CD4-positive, alpha-beta T cell treated with Interleukin-1 beta for 1 hour (primary cell): ENCODE measurements at regions not wholly inside any gene's neighbourhood (a gene's known extent, or its start where the extent isn't known, plus 50 kb on each side); places are given as distances from the start of the nearest gene placed in this dataset.

Experiments used
- DNase-seq, 2 donors: peaks; one replicate each; pipeline ENCODE4 v3.0.0-alpha.2; 2020 to 2022

DNA sequence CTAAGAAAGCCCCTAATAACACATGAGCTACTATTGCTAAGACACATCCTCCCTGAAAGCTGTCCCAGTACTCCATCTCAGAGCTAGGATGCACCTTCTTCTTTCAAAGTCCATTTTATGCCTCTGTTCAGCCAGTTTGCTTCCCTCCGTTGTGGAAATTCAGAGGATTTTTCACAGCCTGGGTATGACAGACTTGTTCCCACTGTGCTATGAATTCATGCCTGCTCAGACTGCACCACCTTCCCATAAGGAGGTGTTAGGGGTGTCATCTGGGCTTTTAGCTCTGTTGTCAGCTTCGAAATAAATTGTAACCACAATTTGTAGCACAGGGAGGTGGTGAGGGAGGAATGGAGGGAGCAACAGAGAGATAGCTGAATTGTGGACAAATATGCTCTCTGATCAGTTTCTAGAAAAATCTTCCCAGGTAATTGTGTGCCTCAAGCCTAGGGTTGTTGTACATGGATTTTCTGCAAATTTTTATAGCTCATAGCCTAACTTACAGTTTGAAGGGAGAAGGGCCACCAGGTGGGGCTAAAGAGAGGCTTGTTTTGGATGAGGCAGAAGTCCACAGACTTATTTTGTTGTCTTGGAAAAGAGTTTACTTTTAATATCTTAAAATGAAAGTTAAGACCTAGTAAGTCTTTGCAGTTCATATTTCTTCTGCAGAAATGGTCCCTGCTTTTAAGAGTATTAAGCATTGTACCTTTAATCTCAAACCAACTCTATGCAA, 462.0 kb downstream of the PDCD6IP start:
- no peak for DNase-seq

DNA sequence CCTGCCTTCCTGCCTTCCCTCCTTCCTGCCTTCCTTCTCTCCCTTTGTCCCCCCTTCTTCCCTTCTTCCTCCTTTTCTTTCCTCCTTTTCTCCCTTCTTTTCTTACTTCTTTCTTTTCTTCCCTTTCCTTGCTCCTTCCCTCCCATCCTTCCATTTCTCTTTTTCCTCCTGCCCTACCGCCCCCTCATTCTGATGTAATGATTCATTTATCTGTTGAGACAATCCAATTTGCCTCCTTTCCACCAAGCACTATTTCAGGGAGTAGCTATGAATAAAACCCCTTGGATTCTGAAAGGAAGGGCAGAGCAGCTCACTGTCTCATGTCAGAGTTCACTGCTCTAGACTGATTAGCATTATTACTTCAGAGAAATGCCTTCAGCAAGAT, 462.6 kb downstream of the PDCD6IP start:
- DNase-seq = no peak

DNA sequence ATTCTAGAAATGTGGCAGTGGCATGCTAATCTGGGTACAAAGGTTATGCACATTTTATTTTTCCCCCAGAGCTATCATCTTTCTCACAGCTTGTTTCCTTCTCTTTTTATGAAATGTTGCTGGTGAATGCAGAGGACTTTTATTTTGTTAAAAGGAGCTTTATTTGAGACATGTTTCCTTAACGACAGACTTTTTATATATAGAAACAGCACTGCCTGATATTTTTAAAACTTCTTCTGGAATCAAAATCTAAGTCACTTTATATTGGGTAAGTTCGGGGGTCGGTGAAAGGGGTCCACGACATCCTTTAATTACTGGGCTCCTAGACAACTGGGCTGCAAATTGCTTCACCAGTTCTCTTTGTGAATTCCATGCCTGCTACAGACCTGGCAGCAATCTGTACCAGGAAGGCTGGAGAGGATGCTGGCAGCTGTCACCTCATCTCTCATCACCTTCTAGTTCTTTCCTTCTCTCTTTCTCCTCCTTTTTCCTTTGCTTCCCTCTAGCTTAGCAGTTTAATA, 464.7 kb downstream of the PDCD6IP start:
- no peak for DNase-seq

DNA sequence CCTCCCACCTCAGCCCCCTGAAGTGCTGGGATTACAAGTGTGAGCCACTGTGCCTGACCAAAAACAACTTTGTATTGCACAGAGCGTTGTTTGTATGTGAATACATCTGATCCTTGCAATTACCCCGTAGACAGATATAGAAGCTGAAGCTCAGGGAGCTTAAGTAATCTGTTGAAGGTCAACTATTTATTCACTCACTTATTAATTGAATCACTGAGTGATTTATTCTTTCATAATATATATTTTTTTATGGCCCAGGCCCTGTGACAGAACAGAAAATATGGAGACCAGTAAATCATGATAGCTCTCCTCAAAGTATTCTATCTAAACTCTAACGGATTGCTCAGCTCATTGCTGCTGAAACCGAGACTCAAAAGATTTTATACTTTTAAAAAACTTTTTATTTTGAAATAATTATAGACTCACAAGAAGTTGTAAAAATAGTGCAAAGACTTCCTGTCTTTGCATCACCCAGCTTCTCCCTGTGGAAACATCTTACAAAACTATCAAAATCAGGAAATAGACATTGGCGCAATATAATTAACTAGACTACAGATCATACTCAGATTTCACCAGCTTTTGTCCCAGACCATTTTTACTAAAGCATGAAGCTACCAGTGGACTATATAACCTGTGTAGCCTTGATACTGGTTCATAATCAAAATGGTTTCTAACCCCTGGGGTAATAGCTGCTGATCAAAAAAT, 466.1 kb downstream of the PDCD6IP start:
- DNase-seq = no peak

DNA sequence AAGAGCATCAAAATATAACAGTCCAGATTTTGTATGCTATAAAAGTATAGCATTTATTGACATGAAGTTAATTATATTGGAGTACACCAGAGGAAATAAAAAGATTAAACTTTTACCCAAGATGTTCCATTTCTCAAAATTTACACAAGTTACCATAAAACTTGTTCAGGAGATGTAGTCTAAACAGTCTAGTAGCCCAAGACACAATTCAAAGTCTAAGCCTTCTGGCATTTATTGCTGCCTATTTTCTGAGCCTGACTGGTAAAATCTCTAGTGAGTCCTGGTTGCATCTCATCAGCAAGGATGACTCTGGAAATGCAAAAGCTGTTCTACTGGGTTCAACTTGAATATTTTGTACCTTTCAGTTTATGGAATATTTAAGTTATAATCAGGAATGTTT, 468.7 kb downstream of the PDCD6IP start:
- DNase-seq = no peak

DNA sequence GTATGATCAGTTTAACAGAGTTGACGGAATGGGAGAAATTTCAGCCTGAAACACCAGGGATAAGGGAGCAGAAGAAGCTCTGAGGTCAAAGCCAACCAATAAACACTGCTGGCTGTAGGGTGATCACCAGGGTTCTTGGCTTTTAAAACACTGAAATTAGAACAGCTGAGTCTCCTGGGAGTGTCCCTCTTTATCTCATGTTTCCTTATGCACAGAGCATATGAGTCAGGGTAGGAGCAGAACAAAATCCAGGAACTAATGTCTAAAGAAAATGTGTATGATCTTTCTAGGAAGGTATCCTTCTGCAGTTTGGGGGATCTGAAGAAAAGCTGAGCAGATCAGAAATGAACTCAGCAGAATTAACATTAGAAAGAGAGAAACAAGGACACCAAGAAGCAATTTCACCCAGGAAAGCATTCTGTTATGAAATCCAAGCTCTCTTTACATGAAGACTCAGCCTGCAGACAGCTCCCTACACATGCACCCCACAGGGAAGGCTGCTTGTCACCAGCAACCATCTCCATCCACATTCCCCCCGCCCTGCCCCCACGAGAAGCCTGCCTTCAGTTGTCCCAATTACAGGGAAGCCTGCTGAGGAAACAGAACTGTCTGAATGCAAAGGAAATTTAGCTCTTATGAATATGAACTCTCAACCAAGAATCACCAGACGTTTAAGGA, 469.7 kb downstream of the PDCD6IP start:
- no peak for DNase-seq

DNA sequence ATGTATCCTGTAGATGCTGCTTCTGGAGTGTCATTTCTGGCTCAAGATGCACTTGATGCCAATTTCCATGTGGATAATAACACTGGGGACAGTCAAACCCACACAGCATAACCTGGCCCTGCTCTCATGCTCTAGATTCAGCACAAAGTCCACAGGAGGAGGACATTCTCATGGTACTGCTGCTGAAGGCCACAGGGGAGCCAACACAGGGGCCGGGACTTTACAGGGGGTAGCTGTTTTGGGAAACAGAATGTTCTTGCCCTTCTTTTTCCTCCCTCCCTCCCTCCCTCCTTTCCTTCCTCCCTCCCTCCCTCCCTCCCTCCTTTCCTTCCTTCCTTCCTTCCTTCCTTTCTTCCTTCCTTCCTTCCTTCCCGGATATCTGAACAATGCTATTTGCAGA, 477.4 kb downstream of the PDCD6IP start:
- DNase-seq = no peak

DNA sequence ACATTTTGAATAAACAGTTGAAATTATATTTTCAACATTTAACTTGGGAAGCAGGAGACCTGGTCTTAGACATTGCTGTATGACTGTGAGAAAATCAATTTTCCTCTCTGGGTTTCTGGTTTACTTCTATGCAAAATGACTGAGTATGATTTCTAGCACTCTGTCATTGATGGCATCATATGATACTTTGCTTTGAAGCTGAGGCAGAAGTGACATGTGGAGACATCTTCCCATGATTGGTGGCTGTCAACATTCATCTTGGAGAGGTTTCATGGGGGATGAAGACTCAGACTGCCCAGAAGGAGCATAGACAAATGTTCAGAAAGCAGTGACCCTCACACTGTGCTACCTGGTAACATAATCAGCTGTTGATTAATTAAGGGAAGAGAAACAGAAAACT, 477.9 kb downstream of the PDCD6IP start:
- no peak for DNase-seq

DNA sequence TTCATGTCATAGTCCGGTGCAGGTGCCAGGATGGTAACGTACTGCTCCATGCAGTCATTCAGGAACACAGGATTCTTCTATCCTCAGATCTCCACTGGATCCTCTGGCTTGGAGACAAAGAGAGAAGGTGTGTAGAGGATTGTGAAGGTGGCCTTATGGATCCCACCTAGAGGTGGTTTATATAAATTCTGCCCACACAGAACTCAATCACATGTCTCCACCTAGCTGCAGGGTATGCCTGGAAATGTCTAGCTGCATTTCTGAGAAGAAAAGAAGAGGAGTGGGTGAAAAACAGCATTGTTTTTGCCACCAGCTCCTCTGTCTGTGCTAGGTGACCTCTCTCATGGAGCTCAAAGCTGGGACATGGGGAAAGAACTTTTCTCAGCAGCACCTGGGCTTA, 478.7 kb downstream of the PDCD6IP start:
- no peak for DNase-seq

DNA sequence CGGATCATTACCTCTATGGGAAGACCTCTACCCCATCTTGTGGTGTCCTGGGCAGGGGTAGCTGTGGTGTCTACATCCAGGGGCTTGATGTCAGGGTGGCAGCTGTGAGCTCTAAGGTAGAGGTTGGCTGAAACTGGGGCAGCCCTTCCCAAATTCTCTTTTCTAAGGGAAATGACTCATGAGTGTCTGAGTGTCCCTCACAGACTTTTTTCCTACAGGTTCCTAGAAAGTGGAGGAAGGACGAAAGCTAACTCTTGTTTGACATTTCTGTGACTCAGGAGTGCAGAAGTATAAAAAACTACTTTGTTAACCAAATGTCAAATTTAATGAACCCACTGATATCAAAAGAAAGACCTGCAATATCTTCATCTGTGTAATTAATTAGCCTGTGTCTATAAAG, 481.5 kb downstream of the PDCD6IP start:
- DNase-seq = no peak

DNA sequence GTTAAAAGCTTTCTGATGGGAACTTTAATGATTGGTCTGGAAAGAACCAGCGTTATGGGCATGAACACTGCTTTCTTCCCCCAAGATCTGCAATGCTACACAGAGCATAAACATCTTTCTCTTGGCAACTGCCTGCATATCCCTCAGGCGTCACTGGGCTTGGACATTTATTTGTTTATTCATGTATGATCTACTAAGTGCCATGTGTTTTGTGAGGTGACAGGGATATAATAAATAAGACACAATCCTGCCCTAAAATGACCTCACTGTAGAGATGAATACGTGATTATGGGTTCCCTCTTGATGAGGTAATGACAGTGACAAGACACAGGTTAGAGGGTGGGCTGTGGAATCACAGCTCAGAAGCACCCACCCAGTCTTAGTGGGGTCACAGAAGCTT, 485.3 kb downstream of the PDCD6IP start:
- DNase-seq = no peak

DNA sequence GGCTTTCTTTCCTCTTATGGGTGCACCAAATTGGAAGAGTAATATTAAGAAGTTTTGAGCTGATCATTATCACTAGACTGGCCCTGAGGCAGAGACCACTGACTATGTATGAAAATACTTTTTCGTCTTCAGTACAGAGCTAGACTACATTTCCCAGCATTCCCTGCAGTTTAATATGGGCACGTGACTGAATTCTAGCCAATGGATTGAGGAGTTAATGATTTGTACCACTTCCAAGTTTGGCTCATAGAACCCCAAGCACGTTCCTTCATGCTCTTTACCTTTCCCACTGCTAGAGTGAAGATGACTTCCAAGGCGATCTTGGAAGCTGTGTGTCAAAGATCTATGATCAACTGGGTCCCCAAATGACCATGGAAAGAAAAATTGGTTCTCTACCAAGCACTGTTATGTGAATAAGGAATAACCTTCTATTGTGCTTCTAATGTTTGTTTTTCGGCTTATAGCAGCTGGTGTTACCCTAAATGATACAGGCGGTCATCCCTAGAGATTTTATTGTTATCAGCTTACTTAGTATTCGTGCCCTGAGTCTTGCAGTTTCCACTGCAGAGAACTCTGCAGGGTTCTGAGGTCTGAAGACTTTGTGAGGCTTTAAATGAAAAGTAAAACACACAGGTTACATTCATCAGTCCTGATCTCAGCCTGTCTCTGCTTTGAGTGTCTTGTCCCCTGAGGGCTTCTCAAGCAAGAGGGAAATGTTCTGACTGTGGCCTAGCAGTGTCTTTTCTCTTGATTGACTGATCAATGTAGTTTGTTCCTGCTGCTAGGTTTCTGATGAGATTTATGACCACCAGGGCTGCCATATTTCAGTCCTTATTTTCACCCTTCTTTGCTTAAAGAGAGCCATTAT, 486.8 kb downstream of the PDCD6IP start:
- no peak for DNase-seq

DNA sequence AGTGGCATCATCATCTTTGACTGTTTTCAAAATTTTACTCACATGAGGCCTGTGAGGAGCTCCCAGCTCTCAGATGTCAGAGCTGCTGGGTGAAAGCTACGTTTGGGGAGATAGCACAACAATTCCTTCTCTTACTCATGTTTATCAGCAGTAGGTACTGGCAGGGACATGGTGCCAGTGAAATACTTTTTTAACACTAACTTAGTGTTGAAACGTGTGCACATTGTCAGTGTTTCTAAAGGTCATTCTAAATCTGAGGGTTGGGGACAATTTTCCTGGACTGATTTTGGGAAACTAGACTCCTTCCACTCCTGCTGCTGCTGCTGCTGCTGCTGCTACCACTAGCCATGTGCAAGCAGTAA, 487.4 kb downstream of the PDCD6IP start:
- no peak for DNase-seq

DNA sequence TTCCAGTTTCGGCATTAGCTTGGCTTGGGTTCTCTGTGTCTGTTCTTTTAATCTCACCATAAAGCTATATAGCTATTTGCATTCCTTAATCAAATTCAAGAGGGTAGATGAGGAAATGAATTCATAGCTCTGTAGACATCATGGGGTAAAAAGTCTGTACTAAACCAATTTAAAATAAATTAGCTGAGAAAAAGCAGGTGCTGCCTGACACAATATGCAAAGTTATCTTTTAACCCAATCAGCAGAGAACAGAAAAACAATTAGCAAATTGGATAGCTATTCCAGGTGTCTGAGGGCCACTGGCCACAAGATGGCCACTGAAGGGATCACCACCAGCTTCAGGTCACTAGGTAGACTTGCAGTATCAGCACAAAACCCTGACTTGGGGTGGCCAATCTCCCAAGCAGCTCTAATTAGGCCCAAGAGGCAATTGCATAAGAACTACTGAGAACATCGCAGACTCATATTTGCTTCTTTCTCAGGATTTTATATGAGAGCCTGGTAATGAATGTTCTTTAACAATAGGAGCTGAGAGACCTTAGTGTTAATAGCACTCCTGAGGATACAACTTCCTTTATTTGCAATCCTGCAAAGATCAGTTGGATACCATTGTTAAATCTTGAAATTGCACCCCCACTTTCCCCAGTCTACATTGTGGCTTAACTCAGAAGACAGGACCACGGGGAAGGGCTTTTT, 494.3 kb downstream of the PDCD6IP start:
- DNase-seq = no peak

DNA sequence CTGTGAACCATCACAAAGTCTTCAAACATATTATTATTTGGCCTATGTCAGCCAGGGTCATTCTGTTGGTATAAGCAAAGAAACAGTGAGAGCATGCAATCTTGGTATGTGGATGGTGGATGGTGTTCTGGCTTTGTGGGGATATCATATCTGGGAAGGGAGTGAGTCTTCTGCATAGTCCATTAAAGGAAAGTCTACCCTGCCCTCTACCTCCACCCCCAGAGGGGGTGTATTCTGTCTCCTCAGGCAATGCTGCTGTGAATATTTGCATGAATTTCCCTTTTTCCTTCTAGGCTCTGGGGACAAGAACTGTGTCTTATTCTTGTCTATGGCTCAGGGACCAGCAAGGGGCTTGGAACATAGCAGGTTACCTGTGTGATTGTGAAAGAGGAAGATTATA, 495.8 kb downstream of the PDCD6IP start:
- no peak for DNase-seq

DNA sequence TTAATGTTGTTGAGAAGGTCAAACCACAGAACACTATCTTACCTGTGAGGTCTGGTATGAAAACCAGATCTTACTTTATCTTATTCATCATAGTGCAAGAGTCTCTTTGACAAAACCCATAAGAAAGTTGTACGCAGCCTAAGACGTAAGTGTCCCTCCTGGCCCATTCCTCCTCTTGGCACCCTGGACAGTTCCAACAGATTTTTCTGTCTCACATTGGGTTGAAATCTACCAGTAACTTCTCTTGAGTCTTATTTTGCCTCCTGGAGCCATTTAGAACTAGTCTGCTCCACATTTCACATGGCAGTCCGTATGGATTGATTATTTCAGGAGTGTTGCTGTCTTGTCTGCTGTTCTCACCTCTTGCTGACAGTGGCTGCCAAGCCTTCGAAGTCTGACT, 498.4 kb downstream of the PDCD6IP start:
- DNase-seq = no peak

DNA sequence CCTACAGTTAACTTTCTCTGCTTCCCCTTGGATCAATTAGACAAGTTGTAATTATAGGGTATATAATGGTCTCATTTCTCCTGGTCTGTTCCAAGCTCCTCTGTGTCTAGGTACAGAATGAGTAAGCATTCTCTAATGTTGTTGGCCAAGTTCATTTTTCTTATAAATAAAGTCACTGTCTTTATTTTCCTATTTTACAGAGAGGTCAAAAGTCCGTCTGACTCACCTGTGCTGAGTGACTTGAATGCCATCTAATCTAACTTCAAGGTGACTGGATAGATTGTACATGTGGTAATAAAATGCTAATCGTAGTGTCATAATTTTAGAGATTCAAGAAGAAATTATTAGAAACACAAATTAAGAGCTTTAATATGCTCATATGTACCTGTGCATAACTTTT, 500.2 kb downstream of the PDCD6IP start:
- DNase-seq = no peak

DNA sequence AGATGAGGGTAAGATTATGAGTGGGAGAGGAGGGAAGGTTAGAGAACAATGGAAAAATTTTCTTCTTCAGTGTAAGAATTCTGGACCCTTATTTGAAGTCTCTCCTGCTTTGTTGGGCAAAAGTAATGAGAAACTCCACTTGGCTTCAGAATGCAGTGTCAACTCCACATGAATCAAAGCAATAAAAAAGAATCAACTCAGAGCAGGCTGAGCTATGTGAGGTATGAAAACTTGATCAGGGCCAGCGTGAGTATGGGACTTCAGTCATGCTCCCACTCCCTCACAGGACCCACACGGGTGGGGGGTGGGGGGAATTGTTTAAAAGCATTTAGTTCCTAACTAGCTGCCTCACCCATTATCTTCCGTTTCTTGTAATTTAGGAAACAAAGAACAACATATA, 502.2 kb downstream of the PDCD6IP start:
- no peak for DNase-seq

DNA sequence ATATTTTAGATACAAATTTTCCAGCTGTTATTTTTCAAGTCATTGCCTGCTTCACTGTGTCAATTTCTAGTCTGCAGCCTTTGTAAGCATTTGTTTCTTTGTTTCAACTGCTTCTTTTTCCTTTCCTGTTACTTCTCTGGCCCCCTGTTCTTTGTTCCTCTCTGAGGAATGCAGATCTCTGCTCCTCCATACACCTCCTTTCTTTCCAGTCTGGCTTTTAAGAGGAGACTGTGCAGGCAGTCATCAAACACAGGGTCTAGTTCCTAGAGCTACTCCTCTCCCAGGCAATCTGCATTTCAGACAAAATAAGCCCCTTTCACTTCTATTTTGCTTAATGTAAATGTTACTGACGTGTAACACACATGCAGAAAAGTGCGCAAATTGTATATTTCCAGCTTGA, 502.9 kb downstream of the PDCD6IP start:
- no peak for DNase-seq

DNA sequence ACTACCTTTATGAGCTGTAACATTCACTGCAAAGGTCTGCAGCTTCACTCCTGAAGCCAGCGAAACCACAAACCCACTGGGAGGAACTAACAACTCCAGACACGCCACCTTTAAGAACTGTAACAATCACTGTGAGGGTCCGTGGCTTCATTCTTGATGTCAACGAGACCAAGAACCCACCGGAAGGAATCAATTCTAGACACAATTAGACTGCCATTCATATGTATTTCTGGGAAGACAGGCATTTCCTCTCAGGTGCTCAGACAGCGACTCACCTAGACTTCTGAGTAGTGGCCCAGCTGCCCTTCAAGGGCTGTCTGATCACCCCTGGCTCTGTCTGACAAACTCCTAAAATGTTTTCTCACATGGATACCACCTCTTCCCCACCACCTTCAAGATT, 506.8 kb downstream of the PDCD6IP start:
- DNase-seq = no peak

DNA sequence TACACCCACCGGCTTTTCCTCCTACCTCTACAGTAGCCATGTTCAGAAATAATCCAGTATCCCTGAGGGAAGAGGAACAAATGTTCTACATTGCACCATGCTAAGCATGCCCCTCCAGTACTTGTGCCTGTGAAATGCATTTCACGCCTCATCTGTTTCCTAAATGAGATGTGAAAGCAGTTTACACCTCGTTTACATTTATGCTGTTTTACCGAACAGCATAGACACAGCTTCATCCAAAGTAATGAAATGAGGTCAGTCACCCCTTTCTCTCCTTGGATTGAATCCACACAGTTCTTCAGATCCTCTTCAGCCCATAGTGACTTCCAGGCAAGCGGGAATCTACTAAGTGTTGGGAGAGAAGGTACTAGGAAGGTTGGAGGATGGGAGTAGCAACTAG, 514.3 kb downstream of the PDCD6IP start:
- DNase-seq = no peak

DNA sequence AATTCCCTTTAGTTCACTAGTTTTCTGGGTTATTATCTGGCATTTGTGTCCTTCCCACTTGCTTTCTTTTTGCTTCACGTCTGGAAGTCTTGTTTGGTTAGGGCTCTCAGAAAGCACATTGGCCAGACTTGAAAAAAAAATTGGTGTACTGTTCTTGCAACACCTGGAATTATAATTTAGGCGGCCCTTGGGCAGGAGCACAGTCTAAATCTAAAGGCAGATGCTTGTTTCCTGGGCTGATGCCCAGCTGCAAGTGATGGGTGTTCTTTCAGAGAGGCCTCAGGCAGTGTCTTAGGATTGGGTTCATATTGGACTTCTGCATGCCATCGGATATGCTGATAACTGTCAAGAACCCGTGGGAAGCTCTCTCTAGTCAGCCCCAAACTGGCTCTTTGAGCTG, 521.5 kb downstream of the PDCD6IP start:
- no peak for DNase-seq

DNA sequence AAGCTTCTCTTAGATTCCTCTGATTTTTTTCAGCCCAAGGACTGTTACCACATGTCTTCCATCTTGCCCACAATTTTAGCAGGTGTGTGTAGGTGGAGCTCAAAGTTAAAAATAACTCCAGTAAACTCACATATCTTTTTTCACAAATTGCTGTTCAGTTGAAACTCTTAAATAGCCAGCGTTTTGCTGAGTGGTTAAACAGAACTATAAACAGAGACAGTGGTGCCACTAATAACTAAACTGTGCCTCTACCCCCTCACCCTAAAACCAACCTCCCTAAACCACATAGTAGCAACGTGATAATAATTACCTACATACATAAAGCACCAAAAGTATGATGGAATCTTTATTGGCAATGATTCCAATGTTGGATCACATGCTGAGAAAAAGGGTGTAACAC, 525.1 kb downstream of the PDCD6IP start:
- DNase-seq = no peak
